ENCODE measurements at regions not wholly inside any gene's neighbourhood (a gene's known extent, or its start where the extent isn't known, plus 50 kb on each side); places are given as distances from the start of the nearest gene placed in this dataset.

GRCh38 chr13:64347664-64348063, 2882.5 kb downstream of the PCDH9 start:
- Histone ChIP-seq H2AK5ac (ENCODE audit: insufficient read length, low read length) (no peak overlapping the region), H2BK15ac (ENCODE audit: low read depth, low read length) (no peak overlapping the region), H3K27ac (ENCODE audit: insufficient read length, low read depth, low read length) (no peak overlapping the region), H3K4me1 (ENCODE audit: insufficient read depth, low read length) (no peaks in the 10 kb centered on the region), H2BK20ac (ENCODE audit: low read depth, low read length, poor library complexity, severe bottlenecking) (no peak overlapping the region), H4K8ac (replicated peaks; ENCODE audit: insufficient read length, low read depth, low read length) (no peak overlapping the region), H3K79me2 (ENCODE audit: insufficient read depth, low read length) (no peaks in the 10 kb centered on the region), H3K56ac (ENCODE audit: insufficient read length, low read depth, low read length) (no peak overlapping the region), H3T11ph (ENCODE audit: low read length) (no peak overlapping the region), H3K27me3 (ENCODE audit: insufficient read depth, low read length) (no peaks in the 10 kb centered on the region), H4K91ac (ENCODE audit: insufficient read length, low read depth, low read length) (no peak overlapping the region), H4K20me1 (ENCODE audit: control insufficient read depth, insufficient read depth, insufficient read length) (no peaks in the 10 kb centered on the region), H3K23ac (ENCODE audit: insufficient read length, low read depth, low read length) (no peak overlapping the region), H3K9me3 (ENCODE audit: control insufficient read depth, low read depth, low read length) (no peaks in the 10 kb centered on the region), H3K79me1 (ENCODE audit: insufficient read depth, low read depth, low read length, poor library complexity, severe bottlenecking) (no peaks in the 10 kb centered on the region), H2AFZ (ENCODE audit: low read length) (no peak overlapping the region), H2BK12ac (ENCODE audit: insufficient read length, low read depth, low read length) (no peak overlapping the region), H3K18ac (ENCODE audit: insufficient read length, low read depth, low read length) (no peak overlapping the region), H2BK5ac (ENCODE audit: insufficient read length, low read length) (no peak overlapping the region), H4K5ac (ENCODE audit: insufficient read length, low read depth, low read length) (no peak overlapping the region), H2BK120ac (ENCODE audit: low read depth, low read length, poor library complexity, severe bottlenecking) (no peak overlapping the region), H3K4ac (ENCODE audit: low read depth, low read length) (no peak overlapping the region), H3K4me2 (ENCODE audit: insufficient read depth, insufficient read length, low read length) (no peak overlapping the region), H3K9ac (ENCODE audit: extremely low read depth, insufficient read length, low read length) (no peak overlapping the region), H3K23me2 (ENCODE audit: insufficient read length, low read depth, low read length, poor library complexity, severe bottlenecking) (no peaks in the 10 kb centered on the region), H3K14ac (ENCODE audit: insufficient read depth, low read length) (no peak overlapping the region)
- WGBS (ENCODE audit: extremely low coverage, insufficient read length, low lambda C conversion rate) = no CpG with 5 or more reads among the region's 2 CpGs
- DNase-seq = no peak
- Mint-ChIP-seq H3K27me3 (ENCODE audit: low read depth) (no peaks in the 10 kb centered on the region), H3K9me3 (peaks cover 2 to 7% of the 10 kb centered on the region in 2 experiments; a peak in 4 of 5 replicates), H3K36me3 (ENCODE audit: insufficient read depth in 1 of 3, low read depth in 3 of 3) (peaks cover under 1 to 14% (median 3%) of the 10 kb centered on the region in 3 experiments; a peak in 4 of 7 replicates), H3K4me1 (no peaks in the 10 kb centered on the region), H3K27ac (no peak overlapping the region), H3K4me3 (no peak overlapping the region)
- TF ChIP-seq CTCF (conservative IDR thresholded peaks at IDR 0.05) = no peak
